SK-N-SH treated with all-trans-retinoic acid at 6 μM for 48 hours (cell line): ENCODE measurements at regions not wholly inside any gene's neighbourhood (a gene's known extent, or its start where the extent isn't known, plus 50 kb on each side); places are given as distances from the start of the nearest gene placed in this dataset.

Experiments used
- ATAC-seq: fragments of 200-7000 bp; cut with Tn5 transposase; 3 replicates; pipeline ENCODE4 v1.9.1; 2020; ENCODE audit warnings: mild to moderate bottlenecking, moderate library complexity
- ARNTL ChIP-seq: fragments of 450-650 bp; formaldehyde crosslinking; IDR thresholded peaks from 2 replicates; pipeline ENCODE4 v1.5.0; 2020; ENCODE audit warnings: low read depth, mild to moderate bottlenecking, moderate library complexity, borderline replicate concordance
- BACH2 ChIP-seq: fragments of 250-450 bp; sonication (Bioruptor Pico); IDR thresholded peaks from 2 replicates; pipeline ENCODE4 v1.9.0; 2021; ENCODE audit warnings: mild to moderate bottlenecking, borderline replicate concordance
- CSDC2 ChIP-seq: fragments of 250-450 bp; sonication (Bioruptor Pico); IDR thresholded peaks from 2 replicates; pipeline ENCODE4 v1.5.0; 2020; ENCODE audit warnings: mild to moderate bottlenecking, moderate library complexity
- ESRRG ChIP-seq: fragments of 250-450 bp; sonication (Bioruptor Pico); IDR thresholded peaks from 2 replicates; pipeline ENCODE4 v1.6.1; 2021; ENCODE audit warnings: mild to moderate bottlenecking
- ISL1 ChIP-seq: fragments of 250-450 bp; sonication (Bioruptor Pico); IDR thresholded peaks from 2 replicates; pipeline ENCODE4 v2.1.2; 2022; ENCODE audit warnings: mild to moderate bottlenecking, moderate library complexity
- OSR1 ChIP-seq: fragments of 250-450 bp; sonication (Bioruptor Pico); IDR thresholded peaks from 2 replicates; pipeline ENCODE4 v1.8.0; 2022; ENCODE audit warnings: moderate library complexity, mild to moderate bottlenecking, inconsistent platforms
- PPARA ChIP-seq: fragments of 250-450 bp; sonication (Bioruptor Pico); IDR thresholded peaks from 2 replicates; pipeline ENCODE4 v1.5.0; 2020; ENCODE audit warnings: mild to moderate bottlenecking, borderline replicate concordance
- SNAI2 ChIP-seq: fragments of 250-450 bp; sonication (Bioruptor Pico); IDR thresholded peaks from 2 replicates; pipeline ENCODE4 v1.5.0; 2020; ENCODE audit warnings: mild to moderate bottlenecking, moderate library complexity
- TCF4 ChIP-seq: fragments of 250-450 bp; sonication (Bioruptor Pico); IDR thresholded peaks from 2 replicates; pipeline ENCODE4 v1.8.0; 2021; ENCODE audit warnings: mild to moderate bottlenecking, moderate library complexity, borderline replicate concordance
- TOX ChIP-seq: fragments of 250-450 bp; sonication (Bioruptor Pico); IDR thresholded peaks from 2 replicates; pipeline ENCODE4 v1.8.0; 2021; ENCODE audit warnings: mild to moderate bottlenecking, moderate library complexity, borderline replicate concordance
- ZC3H10 ChIP-seq: fragments of 250-450 bp; sonication (Bioruptor Pico); IDR thresholded peaks from 2 replicates; pipeline ENCODE4 v1.5.1; 2021; ENCODE audit warnings: mild to moderate bottlenecking, moderate library complexity
- ZFP3 ChIP-seq: fragments of 250-450 bp; sonication (Bioruptor Pico); IDR thresholded peaks from 2 replicates; pipeline ENCODE4 v1.5.0; 2020; ENCODE audit warnings: mild to moderate bottlenecking, moderate library complexity
- ZFP30 ChIP-seq: fragments of 450-650 bp; formaldehyde crosslinking; IDR thresholded peaks from 2 replicates; pipeline ENCODE4 v1.5.0; 2022; ENCODE audit warnings: mild to moderate bottlenecking, moderate library complexity
- ZNF70 ChIP-seq: fragments of 450-650 bp; formaldehyde crosslinking; IDR thresholded peaks from 2 replicates; pipeline ENCODE4 v1.5.0; 2020; ENCODE audit warnings: mild to moderate bottlenecking, moderate library complexity
- ZNF8 ChIP-seq: fragments of 450-650 bp; formaldehyde crosslinking; IDR thresholded peaks from 2 replicates; pipeline ENCODE4 v1.5.0; 2020; ENCODE audit warnings: mild to moderate bottlenecking, moderate library complexity
- TF ChIP-seq, protein P1 (sequence below): fragments of 250-450 bp; sonication (Bioruptor Pico); IDR thresholded peaks from 2 replicates; pipeline ENCODE4 v1.5.1; 2020; ENCODE audit warnings: low read depth, mild to moderate bottlenecking, moderate library complexity
- TF ChIP-seq, protein P2 (sequence below): fragments of 250-450 bp; sonication (Bioruptor Pico); IDR thresholded peaks from 2 replicates; pipeline ENCODE4 v1.5.1; 2021; ENCODE audit warnings: mild to moderate bottlenecking, moderate library complexity
- TF ChIP-seq, protein P3 (sequence below): fragments of 250-450 bp; sonication (Bioruptor Pico); IDR thresholded peaks from 2 replicates; pipeline ENCODE4 v1.8.0; 2020; ENCODE audit warnings: mild to moderate bottlenecking, moderate library complexity, borderline replicate concordance
- TF ChIP-seq, protein P4 (sequence below): fragments of 250-450 bp; sonication (Bioruptor Pico); IDR thresholded peaks from 2 replicates; pipeline ENCODE4 v1.8.0; 2021; ENCODE audit warnings: low read depth, mild to moderate bottlenecking, moderate library complexity, borderline replicate concordance

DNA sequence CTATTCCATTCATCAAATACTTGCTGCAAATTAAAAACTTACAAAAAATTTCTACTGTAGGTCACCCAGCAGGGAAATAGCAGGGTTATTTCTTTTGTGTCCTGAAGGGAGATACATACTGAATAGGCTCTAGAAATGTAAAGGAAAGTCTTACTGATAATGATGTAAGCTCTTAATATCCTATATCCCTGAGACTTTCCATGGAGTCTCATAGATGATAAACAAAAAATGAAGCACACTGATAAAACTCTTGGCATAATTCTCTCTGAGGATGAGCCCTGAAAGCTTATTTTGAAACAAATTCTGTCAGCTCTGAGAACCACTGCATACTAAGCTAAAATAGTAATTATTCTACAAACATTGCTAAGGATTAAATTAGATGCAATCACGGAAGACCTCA lies 819.6 kb upstream of the PTPRD start:
- TF ChIP-seq, protein P1, sequence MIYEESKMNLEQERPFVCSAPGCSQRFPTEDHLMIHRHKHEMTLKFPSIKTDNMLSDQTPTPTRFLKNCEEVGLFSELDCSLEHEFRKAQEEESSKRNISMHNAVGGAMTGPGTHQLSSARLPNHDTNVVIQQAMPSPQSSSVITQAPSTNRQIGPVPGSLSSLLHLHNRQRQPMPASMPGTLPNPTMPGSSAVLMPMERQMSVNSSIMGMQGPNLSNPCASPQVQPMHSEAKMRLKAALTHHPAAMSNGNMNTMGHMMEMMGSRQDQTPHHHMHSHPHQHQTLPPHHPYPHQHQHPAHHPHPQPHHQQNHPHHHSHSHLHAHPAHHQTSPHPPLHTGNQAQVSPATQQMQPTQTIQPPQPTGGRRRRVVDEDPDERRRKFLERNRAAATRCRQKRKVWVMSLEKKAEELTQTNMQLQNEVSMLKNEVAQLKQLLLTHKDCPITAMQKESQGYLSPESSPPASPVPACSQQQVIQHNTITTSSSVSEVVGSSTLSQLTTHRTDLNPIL (CRISPR knock-in tag) = no peak
- TF ChIP-seq ISL1 (no peak), ZFP3 (CRISPR knock-in tag) (no peak), BACH2 (no peak), ESRRG (no peak), ZC3H10 (CRISPR knock-in tag) (no peak), PPARA (CRISPR knock-in tag) (no peak), ARNTL (CRISPR knock-in tag) (no peak), ZFP30 (CRISPR knock-in tag) (no peak), SNAI2 (no peak), ZNF8 (CRISPR knock-in tag) (no peak), ZNF70 (CRISPR knock-in tag) (no peak)
- TF ChIP-seq, protein P2, sequence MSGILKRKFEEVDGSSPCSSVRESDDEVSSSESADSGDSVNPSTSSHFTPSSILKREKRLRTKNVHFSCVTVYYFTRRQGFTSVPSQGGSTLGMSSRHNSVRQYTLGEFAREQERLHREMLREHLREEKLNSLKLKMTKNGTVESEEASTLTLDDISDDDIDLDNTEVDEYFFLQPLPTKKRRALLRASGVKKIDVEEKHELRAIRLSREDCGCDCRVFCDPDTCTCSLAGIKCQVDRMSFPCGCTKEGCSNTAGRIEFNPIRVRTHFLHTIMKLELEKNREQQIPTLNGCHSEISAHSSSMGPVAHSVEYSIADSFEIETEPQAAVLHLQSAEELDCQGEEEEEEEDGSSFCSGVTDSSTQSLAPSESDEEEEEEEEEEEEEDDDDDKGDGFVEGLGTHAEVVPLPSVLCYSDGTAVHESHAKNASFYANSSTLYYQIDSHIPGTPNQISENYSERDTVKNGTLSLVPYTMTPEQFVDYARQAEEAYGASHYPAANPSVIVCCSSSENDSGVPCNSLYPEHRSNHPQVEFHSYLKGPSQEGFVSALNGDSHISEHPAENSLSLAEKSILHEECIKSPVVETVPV (CRISPR knock-in tag) = no peak
- TF ChIP-seq, protein P3, sequence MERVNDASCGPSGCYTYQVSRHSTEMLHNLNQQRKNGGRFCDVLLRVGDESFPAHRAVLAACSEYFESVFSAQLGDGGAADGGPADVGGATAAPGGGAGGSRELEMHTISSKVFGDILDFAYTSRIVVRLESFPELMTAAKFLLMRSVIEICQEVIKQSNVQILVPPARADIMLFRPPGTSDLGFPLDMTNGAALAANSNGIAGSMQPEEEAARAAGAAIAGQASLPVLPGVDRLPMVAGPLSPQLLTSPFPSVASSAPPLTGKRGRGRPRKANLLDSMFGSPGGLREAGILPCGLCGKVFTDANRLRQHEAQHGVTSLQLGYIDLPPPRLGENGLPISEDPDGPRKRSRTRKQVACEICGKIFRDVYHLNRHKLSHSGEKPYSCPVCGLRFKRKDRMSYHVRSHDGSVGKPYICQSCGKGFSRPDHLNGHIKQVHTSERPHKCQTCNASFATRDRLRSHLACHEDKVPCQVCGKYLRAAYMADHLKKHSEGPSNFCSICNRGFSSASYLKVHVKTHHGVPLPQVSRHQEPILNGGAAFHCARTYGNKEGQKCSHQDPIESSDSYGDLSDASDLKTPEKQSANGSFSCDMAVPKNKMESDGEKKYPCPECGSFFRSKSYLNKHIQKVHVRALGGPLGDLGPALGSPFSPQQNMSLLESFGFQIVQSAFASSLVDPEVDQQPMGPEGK (CRISPR knock-in tag) = no peak
- no peak for ATAC-seq

DNA sequence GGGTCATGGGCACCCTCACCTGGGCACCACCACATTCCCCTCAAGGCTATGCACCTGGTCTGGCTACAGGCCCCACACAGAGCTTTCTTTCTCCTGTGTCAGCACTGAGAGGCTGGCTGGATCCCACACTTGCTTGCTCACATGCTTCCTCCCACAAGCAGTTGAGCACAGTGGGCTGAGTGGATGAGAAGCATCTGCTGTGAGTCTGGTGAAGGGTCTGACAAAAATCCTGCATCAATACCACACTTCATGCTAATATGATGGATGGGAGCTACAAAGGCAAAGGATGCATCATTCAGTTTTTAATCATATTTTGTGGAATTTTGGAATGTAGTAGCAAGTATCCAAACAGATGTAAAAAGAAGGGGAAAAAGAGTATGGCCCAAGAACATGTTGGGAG lies 830.8 kb upstream of the PTPRD start:
- ATAC-seq = no peak
- TF ChIP-seq, protein P3 (CRISPR knock-in tag) = no peak
- TF ChIP-seq OSR1 (CRISPR knock-in tag) (no peak), TOX (CRISPR knock-in tag) (no peak), SNAI2 (no peak), TCF4 (CRISPR knock-in tag) (no peak), ISL1 (no peak), ZFP3 (CRISPR knock-in tag) (no peak), PPARA (CRISPR knock-in tag) (no peak), BACH2 (no peak)
- TF ChIP-seq, protein P4, sequence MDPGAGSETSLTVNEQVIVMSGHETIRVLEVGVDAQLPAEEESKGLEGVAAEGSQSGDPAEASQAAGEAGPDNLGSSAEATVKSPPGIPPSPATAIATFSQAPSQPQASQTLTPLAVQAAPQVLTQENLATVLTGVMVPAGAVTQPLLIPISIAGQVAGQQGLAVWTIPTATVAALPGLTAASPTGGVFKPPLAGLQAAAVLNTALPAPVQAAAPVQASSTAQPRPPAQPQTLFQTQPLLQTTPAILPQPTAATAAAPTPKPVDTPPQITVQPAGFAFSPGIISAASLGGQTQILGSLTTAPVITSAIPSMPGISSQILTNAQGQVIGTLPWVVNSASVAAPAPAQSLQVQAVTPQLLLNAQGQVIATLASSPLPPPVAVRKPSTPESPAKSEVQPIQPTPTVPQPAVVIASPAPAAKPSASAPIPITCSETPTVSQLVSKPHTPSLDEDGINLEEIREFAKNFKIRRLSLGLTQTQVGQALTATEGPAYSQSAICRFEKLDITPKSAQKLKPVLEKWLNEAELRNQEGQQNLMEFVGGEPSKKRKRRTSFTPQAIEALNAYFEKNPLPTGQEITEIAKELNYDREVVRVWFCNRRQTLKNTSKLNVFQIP (CRISPR knock-in tag) = no peak

DNA sequence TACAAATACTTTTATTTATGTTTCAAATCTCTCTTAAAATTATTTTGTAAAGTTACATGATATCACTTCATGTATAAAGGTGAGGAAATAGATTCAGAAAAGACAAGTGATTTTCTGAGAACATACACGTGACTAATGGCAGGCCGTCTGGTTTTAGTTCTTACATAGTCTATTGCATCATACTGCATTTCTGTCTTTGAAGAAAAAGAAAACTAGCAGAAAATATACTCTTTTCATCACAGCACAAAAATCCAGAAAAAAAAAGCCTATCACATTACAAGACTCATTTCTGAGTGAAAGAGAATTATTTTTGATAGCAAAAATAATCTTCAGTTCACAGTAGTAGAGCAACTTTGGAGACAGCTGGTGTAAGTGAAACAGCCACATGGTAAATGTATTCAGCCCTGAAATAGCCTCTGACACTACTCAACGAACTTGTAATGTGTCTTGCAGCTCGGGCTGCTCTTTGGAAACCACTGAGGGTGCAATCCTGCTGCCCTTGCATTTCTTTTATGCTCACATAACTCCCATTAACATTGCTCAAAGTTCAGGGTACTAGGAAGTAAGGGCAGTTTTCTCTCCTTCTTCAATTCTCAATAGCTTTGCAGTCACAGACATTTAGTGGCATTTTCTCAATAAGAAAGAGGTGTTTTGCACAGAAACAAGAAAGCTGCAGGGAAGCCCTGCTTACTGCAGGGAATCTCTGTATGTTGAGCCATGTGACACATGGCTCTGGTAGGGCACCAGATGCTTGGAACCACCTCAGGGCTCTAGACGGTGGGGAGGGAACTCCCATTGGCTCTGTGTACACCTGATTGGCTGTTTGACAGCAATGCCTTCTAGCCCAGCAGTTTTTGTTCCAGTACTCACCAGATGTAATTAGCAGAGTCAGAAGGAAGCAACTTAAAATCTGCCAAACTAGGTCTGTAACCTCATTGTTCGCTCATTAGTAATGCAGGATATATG lies 845.3 kb upstream of the PTPRD start:
- TF ChIP-seq ARNTL (CRISPR knock-in tag) (no peak), CSDC2 (CRISPR knock-in tag) (no peak), TCF4 (CRISPR knock-in tag) (no peak), ISL1 (no peak), ZNF8 (CRISPR knock-in tag) (no peak), ESRRG (no peak), ZFP30 (CRISPR knock-in tag) (no peak)
- TF ChIP-seq, protein P2 (CRISPR knock-in tag) = no peak
- TF ChIP-seq, protein P4 (CRISPR knock-in tag) = no peak
- no peak for ATAC-seq
